SK-N-SH (cell line): ENCODE measurements at regions not wholly inside any gene's neighbourhood (a gene's known extent, or its start where the extent isn't known, plus 50 kb on each side); places are given as distances from the start of the nearest gene placed in this dataset.

Experiments used
- CTCF ChIA-PET: fragments of 300-600, 350-600 bp; formaldehyde crosslinking; extraction: SDS; loops from one replicate; lab custom pipeline; 2021; lab: Yijun Ruan, JAX
- POLR2A ChIA-PET: fragments of 350-600 bp; sonication (Branson Sonifier 250); formaldehyde crosslinking; extraction: SDS; loops from one replicate; lab custom pipeline; 2020; ENCODE audit warnings: antibody characterized with exemption, inconsistent platforms; lab: Yijun Ruan, JAX
- DNase-seq: peaks from one replicate; pipeline ENCODE4 v3.0.0; 2012
- H2AFZ ChIP-seq: fragments of 200-600 bp; sonication (generic); 2 replicates; pipeline ENCODE4 v1.8.1; 2016; ENCODE audit warnings: antibody characterized with exemption, mild to moderate bottlenecking, low read depth
- H3F3A ChIP-seq: fragments of 200-600 bp; sonication (generic); replicated peaks from 2 replicates; pipeline ENCODE3; 2016; ENCODE audit warnings: antibody characterized with exemption, mild to moderate bottlenecking; ENCODE audit not compliant: insufficient read depth
- H3K27ac ChIP-seq, 2 experiments: fragments of 200-500 bp in 1 of 2; fragments of 200-600 bp in 1 of 2; sonication (Bioruptor generic) in 1 of 2; sonication (generic), shearing (Covaris generic) in 1 of 2; 2 replicates each; pipeline versions ENCODE4 v1.5.1 to v1.6.1; 2014 to 2016; ENCODE audit warnings: low read depth in 2 of 2, inconsistent platforms in 1 of 2, low read length in 1 of 2, mild to moderate bottlenecking in 1 of 2, mixed read lengths in 1 of 2
- H3K27me3 ChIP-seq: fragments of 200-600 bp; sonication (generic), shearing (Covaris generic); 2 replicates; pipeline ENCODE4 v1.6.1; 2016; ENCODE audit warnings: mixed run types; ENCODE audit not compliant: insufficient read depth
- H3K36me3 ChIP-seq, 2 experiments: fragments of 200-500 bp in 1 of 2; fragments of 200-600 bp in 1 of 2; sonication (Bioruptor generic) in 1 of 2; sonication (generic) in 1 of 2; replicated peaks in 1 of 2; 2 replicates each; pipeline versions ENCODE3 to v1.5.1; 2014 to 2016; ENCODE audit warnings: low read length in 1 of 2, mild to moderate bottlenecking in 1 of 2; ENCODE audit not compliant: insufficient read depth in 2 of 2, control insufficient read depth in 1 of 2
- H3K4me1 ChIP-seq, 2 experiments: fragments of 200-500 bp in 1 of 2; fragments of 200-600 bp in 1 of 2; sonication (Bioruptor generic) in 1 of 2; sonication (generic), shearing (Covaris generic) in 1 of 2; 2 replicates each; pipeline versions ENCODE4 v1.5.1 to v1.6.1; 2014 to 2016; ENCODE audit warnings: low read depth in 1 of 2, low read length in 1 of 2, mixed run types in 1 of 2; ENCODE audit not compliant: insufficient read depth in 2 of 2, control insufficient read depth in 1 of 2
- H3K4me2 ChIP-seq: fragments of 200-600 bp; sonication (generic), shearing (Covaris generic); 2 replicates; pipeline ENCODE4 v1.6.1; 2017; ENCODE audit warnings: mixed run types
- H3K4me3 ChIP-seq, 2 experiments: fragments of 200-500 bp in 1 of 2; fragments of 200-600 bp in 1 of 2; sonication (Bioruptor generic) in 1 of 2; sonication (generic), shearing (Covaris generic) in 1 of 2; 2 replicates each; pipeline versions ENCODE4 v1.5.1 to v1.8.1; 2014 to 2016; ENCODE audit warnings: low read depth in 2 of 2, inconsistent platforms in 1 of 2, low read length in 1 of 2, mild to moderate bottlenecking in 1 of 2, mixed read lengths in 1 of 2, moderate library complexity in 1 of 2
- H3K79me2 ChIP-seq: fragments of 200-600 bp; sonication (generic); 2 replicates; pipeline ENCODE4 v1.8.1; 2017; ENCODE audit warnings: mild to moderate bottlenecking; ENCODE audit not compliant: insufficient read depth
- H3K9ac ChIP-seq: fragments of 200-600 bp; sonication (generic); 2 replicates; pipeline ENCODE4 v1.6.1; 2017; ENCODE audit warnings: mixed run types
- H3K9me2 ChIP-seq: fragments of 200-600 bp; sonication (generic); 2 replicates; pipeline ENCODE4 v1.6.1; 2017; ENCODE audit warnings: mixed run types
- H3K9me3 ChIP-seq: fragments of 200-600 bp; sonication (generic); 2 replicates; pipeline ENCODE4 v1.6.1; 2017; ENCODE audit warnings: mixed run types, mild to moderate bottlenecking, moderate library complexity
- H4K20me1 ChIP-seq: fragments of 200-600 bp; sonication (generic); 2 replicates; pipeline ENCODE4 v1.6.1; 2017; ENCODE audit warnings: mild to moderate bottlenecking, mixed run types; ENCODE audit not compliant: insufficient read depth
- CHD2 ChIP-seq: fragments of 150-350 bp; IDR thresholded peaks from 2 replicates; pipeline ENCODE4 v1.6.1; 2018; ENCODE audit warnings: low read length; ENCODE audit not compliant: partially characterized antibody
- CTCF ChIP-seq: fragments of 200-600 bp; sonication (generic); IDR thresholded peaks from 2 replicates; pipeline ENCODE4 v1.6.1; 2017; ENCODE audit warnings: antibody characterized with exemption, mild to moderate bottlenecking, moderate library complexity
- EZH2phosphoT487 ChIP-seq: fragments of 200-600 bp; sonication (generic); IDR thresholded peaks from 2 replicates; pipeline ENCODE4 v1.6.1; 2017; ENCODE audit warnings: low read depth, mixed run types, mild to moderate bottlenecking, antibody characterized with exemption, moderate library complexity, borderline replicate concordance
- GABPA ChIP-seq: IDR thresholded peaks from 2 replicates; pipeline ENCODE4 v1.4.0; 2012; ENCODE audit warnings: low read depth, mild to moderate bottlenecking
- IRF3 ChIP-seq: fragments of 150-350 bp; IDR thresholded peaks from 2 replicates; pipeline ENCODE4 v1.6.1; 2016; ENCODE audit warnings: mild to moderate bottlenecking, low read depth, low read length
- POLR2AphosphoS5 ChIP-seq: IDR thresholded peaks from 2 replicates; pipeline ENCODE4 v1.6.1; 2012; ENCODE audit warnings: low read depth, low read length
- RAD21 ChIP-seq: IDR thresholded peaks from 2 replicates; pipeline ENCODE4 v1.6.1; 2012; ENCODE audit warnings: mild to moderate bottlenecking, low read length
- RFX5 ChIP-seq: IDR thresholded peaks from 2 replicates; pipeline ENCODE4 v1.6.1; 2012; ENCODE audit warnings: mild to moderate bottlenecking, improper control_type of control experiment, low read length
- TAF1 ChIP-seq: IDR thresholded peaks from 2 replicates; pipeline ENCODE4 v1.6.1; 2012; ENCODE audit warnings: low read depth, mild to moderate bottlenecking, low read length, moderate library complexity, borderline replicate concordance
- TCF12 ChIP-seq: IDR thresholded peaks from 2 replicates; pipeline ENCODE4 v1.4.0; 2012
- TEAD4 ChIP-seq: IDR thresholded peaks from 2 replicates; pipeline ENCODE4 v1.4.0; 2012; ENCODE audit warnings: mild to moderate bottlenecking, borderline replicate concordance; ENCODE audit not compliant: insufficient read depth
- USF1 ChIP-seq: IDR thresholded peaks from 2 replicates; pipeline ENCODE4 v1.4.0; 2012; ENCODE audit warnings: low read depth, borderline replicate concordance
- USF2 ChIP-seq: fragments of 150-350 bp; IDR thresholded peaks from 2 replicates; pipeline ENCODE4 v1.6.1; 2017; ENCODE audit warnings: antibody characterized with exemption, low read length, low read depth, borderline replicate concordance
- YY1 ChIP-seq: IDR thresholded peaks from 2 replicates; pipeline ENCODE4 v1.4.0; 2012; ENCODE audit warnings: low read depth, mild to moderate bottlenecking
- ZBTB33 ChIP-seq: IDR thresholded peaks from 2 replicates; pipeline ENCODE4 v1.4.0; 2012; ENCODE audit warnings: low read depth, borderline replicate concordance
- WGBS: methylation state at CpG from one replicate; pipeline ENCODE4 v1.1.6; 2017; ENCODE audit warnings: low lambda C conversion rate; 5-methylcytosine and 5-hydroxymethylcytosine counted together

- DNase-seq = no peak
- Histone ChIP-seq H3K79me2 (no peaks in the 10 kb centered on the region), H3K27me3 (no peaks in the 10 kb centered on the region), H3F3A (no peaks in the 10 kb centered on the region), H3K9ac (no peak overlapping the region), H4K20me1 (no peaks in the 10 kb centered on the region), H2AFZ (no peak overlapping the region), H3K36me3 (no peaks in the 10 kb centered on the region), H3K4me1 (no peaks in the 10 kb centered on the region), H3K4me3 (no peak overlapping the region)
- WGBS = 0% methylated on average over 2 of the region's 2 CpGs
- TF ChIP-seq CHD2 (no peak), RFX5 (no peak), YY1 (no peak), TEAD4 (no peak), RAD21 (no peak), TCF12 (no peak), IRF3 (no peak), POLR2AphosphoS5 (no peak), USF1 (no peak), USF2 (no peak), CTCF (no peak), ZBTB33 (no peak), EZH2phosphoT487 (no peak), GABPA (no peak), TAF1 (no peak)
- TF ChIP-seq, all 33 proteins: peak for 0
- Histone ChIP-seq H3K4me2 (no peak overlapping the region), H3K9me2 (no peaks in the 10 kb centered on the region), H3K9me3 (peaks cover 5% of the 10 kb centered on the region; the same call in 1 of the 2 replicates), H3K27ac (no peak overlapping the region)
- ChIA-PET CTCF (no interaction called here), POLR2A (no interaction called here)
Measured at GRCh38 chrX:125883169-125883568, 282.9 kb downstream of the DCAF12L2 start.
